ENCODE measurements at regions not wholly inside any gene's neighbourhood (a gene's known extent, or its start where the extent isn't known, plus 50 kb on each side); places are given as distances from the start of the nearest gene placed in this dataset.
"Not testable (repeated sequence)": the region's sequence is repeated elsewhere in the genome, so short reads cannot be mapped to it uniquely, and the experiment has no call there.

DNA sequence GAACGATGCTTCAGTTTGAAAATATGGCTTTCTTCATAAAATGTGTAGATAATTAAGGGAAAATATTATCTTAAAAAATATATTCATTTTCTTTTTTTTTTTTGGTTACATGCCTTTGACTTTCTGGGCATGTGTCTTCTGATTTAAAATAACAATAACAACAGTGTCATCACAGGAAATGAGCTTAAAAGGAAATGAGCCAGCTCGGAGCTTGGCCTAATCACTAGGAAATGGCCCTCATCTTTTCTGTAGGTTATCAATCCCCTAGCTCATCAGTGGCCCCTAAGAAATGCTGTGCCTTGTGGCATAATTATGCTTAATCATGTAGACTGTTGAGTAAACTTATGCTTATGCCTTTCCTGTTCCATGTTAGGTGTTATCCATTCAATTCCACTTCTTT lies 141.8 kb upstream of the FHL2 start:
- H3K36me3 ChIP-seq, result no peaks in the 10 kb centered on the region
- peaks cover 17% of the 10 kb centered on the region for H3K27me3 ChIP-seq (ENCODE audit: low read depth)
- TF ChIP-seq, protein P1, sequence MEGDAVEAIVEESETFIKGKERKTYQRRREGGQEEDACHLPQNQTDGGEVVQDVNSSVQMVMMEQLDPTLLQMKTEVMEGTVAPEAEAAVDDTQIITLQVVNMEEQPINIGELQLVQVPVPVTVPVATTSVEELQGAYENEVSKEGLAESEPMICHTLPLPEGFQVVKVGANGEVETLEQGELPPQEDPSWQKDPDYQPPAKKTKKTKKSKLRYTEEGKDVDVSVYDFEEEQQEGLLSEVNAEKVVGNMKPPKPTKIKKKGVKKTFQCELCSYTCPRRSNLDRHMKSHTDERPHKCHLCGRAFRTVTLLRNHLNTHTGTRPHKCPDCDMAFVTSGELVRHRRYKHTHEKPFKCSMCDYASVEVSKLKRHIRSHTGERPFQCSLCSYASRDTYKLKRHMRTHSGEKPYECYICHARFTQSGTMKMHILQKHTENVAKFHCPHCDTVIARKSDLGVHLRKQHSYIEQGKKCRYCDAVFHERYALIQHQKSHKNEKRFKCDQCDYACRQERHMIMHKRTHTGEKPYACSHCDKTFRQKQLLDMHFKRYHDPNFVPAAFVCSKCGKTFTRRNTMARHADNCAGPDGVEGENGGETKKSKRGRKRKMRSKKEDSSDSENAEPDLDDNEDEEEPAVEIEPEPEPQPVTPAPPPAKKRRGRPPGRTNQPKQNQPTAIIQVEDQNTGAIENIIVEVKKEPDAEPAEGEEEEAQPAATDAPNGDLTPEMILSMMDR (IDR thresholded peaks at IDR 0.05; ENCODE audit: borderline replicate concordance), result no peak
- H3K9me3 ChIP-seq (replicated peaks), result no peaks in the 10 kb centered on the region
- no peak for DNase-seq
- intact Hi-C loops (cut with micrococcal nuclease), result no loop called here
- no peak overlapping the region for H3K27ac ChIP-seq (replicated peaks)
- no peak overlapping the region for H3K4me3 ChIP-seq
- peaks cover 4% of the 10 kb centered on the region for H3K4me1 ChIP-seq

DNA sequence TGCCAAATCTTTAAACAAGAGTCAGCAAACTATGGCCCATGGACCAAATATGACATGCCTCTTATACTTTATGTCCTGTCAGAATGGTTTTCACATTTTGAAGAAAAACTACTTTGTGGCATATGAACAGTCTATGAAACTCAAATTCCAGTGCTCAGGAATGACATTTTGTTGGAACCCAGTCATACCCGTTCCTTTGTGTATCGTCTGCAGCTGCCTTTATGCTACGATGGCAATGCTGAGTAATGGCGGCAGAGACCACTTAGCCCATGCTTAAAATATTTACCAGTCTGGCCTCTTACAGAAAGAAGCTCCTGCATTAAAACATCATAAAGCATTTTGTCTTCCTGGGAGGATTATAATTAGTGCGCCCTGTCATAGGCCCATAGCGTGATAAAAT lies 140.5 kb upstream of the FHL2 start:
- DNase-seq, result no peak
- Histone ChIP-seq H3K27me3 (ENCODE audit: low read depth) (peaks cover 17% of the 10 kb centered on the region), H3K9me3 (replicated peaks) (no peaks in the 10 kb centered on the region), H3K4me3 (no peak overlapping the region), H3K27ac (replicated peaks) (no peak overlapping the region), H3K36me3 (no peaks in the 10 kb centered on the region), H3K4me1 (no peaks in the 10 kb centered on the region)
- TF ChIP-seq, protein P1 (IDR thresholded peaks at IDR 0.05; ENCODE audit: borderline replicate concordance), result no peak
- intact Hi-C loops (cut with micrococcal nuclease), result no loop called here

DNA sequence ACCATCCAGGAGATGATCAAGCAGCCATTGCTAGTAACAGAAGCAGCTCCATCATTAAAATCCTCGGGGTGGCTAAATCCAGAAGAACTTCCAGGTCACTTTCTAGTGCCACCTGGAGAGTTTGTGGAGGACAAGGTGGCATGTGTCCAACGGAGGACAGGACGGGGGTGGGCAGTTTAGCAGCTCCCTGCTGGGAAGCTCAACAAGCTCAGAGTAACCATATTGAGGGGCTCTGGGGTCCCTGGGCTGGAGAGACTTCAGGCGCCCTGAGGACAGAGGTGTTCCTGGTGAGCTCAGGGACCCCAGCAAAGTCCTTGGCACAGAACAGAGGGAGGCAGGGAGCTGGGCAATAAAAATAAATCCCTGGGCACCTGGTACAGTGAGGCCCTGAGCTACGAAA lies 140.0 kb upstream of the FHL2 start:
- intact Hi-C loops (cut with micrococcal nuclease), result no loop called here

DNA sequence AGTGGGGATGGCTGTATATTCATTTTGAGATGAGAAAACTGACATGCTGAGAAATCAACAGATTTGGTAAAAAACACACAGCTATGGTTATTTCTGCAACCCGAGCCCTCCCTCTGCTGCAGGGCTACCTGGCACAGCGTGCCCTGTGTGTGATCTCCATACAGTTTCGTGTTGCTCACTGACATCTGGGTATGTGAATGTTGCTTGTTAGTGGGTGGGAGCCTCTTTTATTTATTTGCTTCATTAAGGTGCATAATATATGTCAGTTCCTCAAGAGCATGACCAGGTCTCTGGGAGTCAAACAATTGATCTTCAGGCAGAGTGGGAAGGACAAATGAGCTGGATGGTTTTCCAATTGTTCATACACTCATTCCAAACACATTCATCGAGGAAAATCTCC lies 139.1 kb upstream of the FHL2 start:
- TF ChIP-seq, protein P1 (IDR thresholded peaks at IDR 0.05; ENCODE audit: borderline replicate concordance), result no peak
- H3K36me3 ChIP-seq, result no peaks in the 10 kb centered on the region
- H3K27ac ChIP-seq (replicated peaks), result no peak overlapping the region
- DNase-seq, result no peak
- H3K27me3 ChIP-seq (ENCODE audit: low read depth), result peaks cover 17% of the 10 kb centered on the region
- intact Hi-C loops (cut with micrococcal nuclease), result no loop called here
- no peaks in the 10 kb centered on the region for H3K4me1 ChIP-seq
- no peaks in the 10 kb centered on the region for H3K9me3 ChIP-seq (replicated peaks)
- H3K4me3 ChIP-seq, result no peak overlapping the region

More for the DNA sequence above, 140.0 kb upstream of the FHL2 start:
- no peak for DNase-seq
- Histone ChIP-seq H3K27ac (replicated peaks) (no peak overlapping the region), H3K27me3 (ENCODE audit: low read depth) (peaks cover 17% of the 10 kb centered on the region), H3K36me3 (no peaks in the 10 kb centered on the region), H3K9me3 (replicated peaks) (no peaks in the 10 kb centered on the region), H3K4me3 (no peak overlapping the region), H3K4me1 (no peaks in the 10 kb centered on the region)
- TF ChIP-seq, protein P1 (IDR thresholded peaks at IDR 0.05; ENCODE audit: borderline replicate concordance), result no peak

DNA sequence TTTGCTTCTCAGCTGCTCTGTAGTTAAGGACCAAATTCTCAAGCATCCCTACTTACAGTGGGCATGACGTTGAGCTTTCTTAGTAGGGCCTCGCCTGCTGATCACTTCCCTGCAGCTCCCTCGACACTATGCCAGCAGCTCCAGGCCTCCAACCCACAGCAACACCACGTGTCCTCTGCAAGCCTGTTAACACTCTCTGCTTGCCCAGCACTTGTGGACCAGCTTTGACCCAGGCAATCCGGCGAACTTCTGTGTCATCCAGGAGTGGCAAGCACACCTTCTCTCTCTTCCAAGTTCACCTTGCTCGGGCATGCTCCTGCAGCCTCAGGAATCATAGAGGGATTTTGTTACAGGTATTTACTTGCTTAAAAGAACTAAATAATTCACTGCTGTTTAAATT lies 138.6 kb upstream of the FHL2 start:
- Histone ChIP-seq H3K9me3 (replicated peaks) (no peaks in the 10 kb centered on the region), H3K27ac (replicated peaks) (no peak overlapping the region), H3K4me3 (no peak overlapping the region), H3K4me1 (no peaks in the 10 kb centered on the region), H3K36me3 (no peaks in the 10 kb centered on the region), H3K27me3 (ENCODE audit: low read depth) (peaks cover 17% of the 10 kb centered on the region)
- no peak for DNase-seq
- TF ChIP-seq, protein P1 (IDR thresholded peaks at IDR 0.05; ENCODE audit: borderline replicate concordance), result no peak
- intact Hi-C loops (cut with micrococcal nuclease), result no loop called here

DNA sequence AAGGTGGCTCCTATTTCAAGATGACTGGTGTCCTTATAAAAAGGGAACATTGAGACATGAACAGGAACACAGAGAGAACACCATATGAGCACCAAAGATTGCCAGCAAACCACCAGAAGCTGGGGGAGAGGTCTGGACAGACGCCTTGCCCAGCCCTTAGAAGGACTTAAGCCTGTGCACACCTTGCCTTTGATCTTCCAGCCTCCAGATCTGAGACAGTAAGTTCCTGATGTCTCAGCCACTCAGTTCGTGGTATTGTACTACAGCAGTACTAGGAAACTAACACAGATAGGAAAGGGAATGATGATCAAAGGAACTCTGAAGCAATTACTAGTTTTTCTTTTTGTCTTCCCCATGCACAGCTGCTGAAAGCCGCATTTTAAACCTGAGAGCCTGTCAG lies 137.3 kb upstream of the FHL2 start:
- Histone ChIP-seq H3K27ac (replicated peaks) (no peak overlapping the region), H3K4me3 (no peak overlapping the region), H3K36me3 (no peaks in the 10 kb centered on the region), H3K4me1 (no peaks in the 10 kb centered on the region), H3K9me3 (replicated peaks) (no peaks in the 10 kb centered on the region), H3K27me3 (ENCODE audit: low read depth) (peaks cover 17% of the 10 kb centered on the region)
- DNase-seq, result no peak
- TF ChIP-seq, protein P1 (IDR thresholded peaks at IDR 0.05; ENCODE audit: borderline replicate concordance), result no peak
- intact Hi-C loops (cut with micrococcal nuclease), result no loop called here

DNA sequence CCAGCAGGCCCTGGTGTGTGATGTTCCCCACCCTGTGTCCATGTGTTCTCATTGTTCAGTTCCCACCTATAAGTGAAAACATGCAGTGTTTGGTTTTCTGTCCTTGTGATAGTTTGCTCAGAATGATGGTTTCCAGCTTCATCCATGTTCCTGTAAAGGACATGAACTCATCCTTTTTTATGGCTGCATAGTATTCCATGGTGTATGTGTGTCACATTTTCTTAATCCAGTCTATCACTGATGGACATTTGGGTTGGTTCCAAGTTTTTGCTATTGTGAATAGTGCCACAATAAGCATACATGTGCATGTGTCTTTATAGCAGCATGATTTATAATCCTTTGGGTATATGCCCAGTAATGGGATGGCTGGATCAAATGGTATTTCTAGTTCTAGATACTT lies 130.4 kb upstream of the FHL2 start:
- H3K27ac ChIP-seq (replicated peaks); intact Hi-C loops (cut with micrococcal nuclease): not testable (repeated sequence)

More for the DNA sequence above, 130.4 kb upstream of the FHL2 start:
- not testable (repeated sequence) for H3K27me3 ChIP-seq (ENCODE audit: low read depth); H3K9me3 ChIP-seq (replicated peaks); H3K36me3 ChIP-seq; H3K4me3 ChIP-seq; H3K4me1 ChIP-seq; DNase-seq
